HepG2 (cell line): ENCODE measurements at regions not wholly inside any gene's neighbourhood (a gene's known extent, or its start where the extent isn't known, plus 50 kb on each side); places are given as distances from the start of the nearest gene placed in this dataset.

ENCODE experiments used
- ARNT ChIP-seq: fragments of 450-650 bp; IDR thresholded peaks from 2 replicates; pipeline ENCODE4 v1.6.1; 2017
- EZH2 ChIP-seq: conservative IDR thresholded peaks from 2 replicates; pipeline ENCODE4 v1.6.1; 2012; ENCODE audit warnings: mild to moderate bottlenecking, low read depth, low read length, moderate library complexity
- FOXA3 ChIP-seq: IDR thresholded peaks from 2 replicates; pipeline ENCODE4 v1.6.1; 2016; ENCODE audit warnings: missing genetic modification reagents, missing compliant biosample characterization
- GATA4 ChIP-seq: sonication (generic); IDR thresholded peaks from 2 replicates; pipeline ENCODE4 v1.6.1; 2016; ENCODE audit warnings: antibody characterized with exemption, low read depth, borderline replicate concordance
- GFI1 ChIP-seq: sonication (generic); formaldehyde crosslinking; IDR thresholded peaks from 2 replicates; pipeline ENCODE4 v1.5.0; 2020; ENCODE audit warnings: missing genetic modification reagents, mild to moderate bottlenecking, borderline replicate concordance
- MEF2D ChIP-seq: sonication (generic); formaldehyde crosslinking; IDR thresholded peaks from 2 replicates; pipeline ENCODE4 v1.5.1; 2020; ENCODE audit warnings: mild to moderate bottlenecking, missing genetic modification reagents
- PATZ1 ChIP-seq: sonication (generic); formaldehyde crosslinking; IDR thresholded peaks from 2 replicates; pipeline ENCODE4 v1.4.0; 2020; ENCODE audit warnings: missing genetic modification reagents
- PAXIP1 ChIP-seq: sonication (generic); formaldehyde crosslinking; conservative IDR thresholded peaks from 2 replicates; pipeline ENCODE4 v1.4.0; 2020; ENCODE audit warnings: mild to moderate bottlenecking, missing genetic modification reagents, moderate library complexity
- SMARCE1 ChIP-seq: fragments of 450-650 bp; IDR thresholded peaks from 2 replicates; pipeline ENCODE4 v1.6.1; 2017; ENCODE audit warnings: borderline replicate concordance
- SNAPC4 ChIP-seq: sonication (generic); formaldehyde crosslinking; IDR thresholded peaks from 2 replicates; pipeline ENCODE4 v1.4.0; 2020; ENCODE audit warnings: mild to moderate bottlenecking, missing genetic modification reagents
- TEAD2 ChIP-seq: sonication (generic); formaldehyde crosslinking; IDR thresholded peaks from 2 replicates; pipeline ENCODE4 v1.9.0; 2021; ENCODE audit warnings: missing genetic modification reagents
- ZNF652 ChIP-seq: IDR thresholded peaks from 2 replicates; pipeline ENCODE4 v1.6.1; 2016; ENCODE audit warnings: low read depth, borderline replicate concordance
- TF ChIP-seq, protein P1 (sequence below): fragments of 450-650 bp; IDR thresholded peaks from 2 replicates; pipeline ENCODE4 v1.6.1; 2016
- TF ChIP-seq, protein P2 (sequence below): IDR thresholded peaks from 2 replicates; pipeline ENCODE4 v1.6.1; 2012; ENCODE audit warnings: low read depth, low read length, improper control_type of control experiment

- TF ChIP-seq SNAPC4 (CRISPR knock-in tag), result no peak
- no peak for TF ChIP-seq TEAD2 (CRISPR knock-in tag)
- peak; percentile 70; the same call in 1 of the 2 replicates for TF ChIP-seq EZH2
- TF ChIP-seq PATZ1, result no peak
- TF ChIP-seq, protein P1, sequence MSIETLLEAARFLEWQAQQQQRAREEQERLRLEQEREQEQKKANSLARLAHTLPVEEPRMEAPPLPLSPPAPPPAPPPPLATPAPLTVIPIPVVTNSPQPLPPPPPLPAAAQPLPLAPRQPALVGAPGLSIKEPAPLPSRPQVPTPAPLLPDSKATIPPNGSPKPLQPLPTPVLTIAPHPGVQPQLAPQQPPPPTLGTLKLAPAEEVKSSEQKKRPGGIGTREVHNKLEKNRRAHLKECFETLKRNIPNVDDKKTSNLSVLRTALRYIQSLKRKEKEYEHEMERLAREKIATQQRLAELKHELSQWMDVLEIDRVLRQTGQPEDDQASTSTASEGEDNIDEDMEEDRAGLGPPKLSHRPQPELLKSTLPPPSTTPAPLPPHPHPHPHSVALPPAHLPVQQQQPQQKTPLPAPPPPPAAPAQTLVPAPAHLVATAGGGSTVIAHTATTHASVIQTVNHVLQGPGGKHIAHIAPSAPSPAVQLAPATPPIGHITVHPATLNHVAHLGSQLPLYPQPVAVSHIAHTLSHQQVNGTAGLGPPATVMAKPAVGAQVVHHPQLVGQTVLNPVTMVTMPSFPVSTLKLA, result no peak
- no peak for TF ChIP-seq GATA4
- no peak for TF ChIP-seq PAXIP1 (CRISPR knock-in tag)
- TF ChIP-seq SMARCE1, result no peak
- TF ChIP-seq MEF2D, result peak; percentile 59; the same call in 1 of the 2 replicates
- TF ChIP-seq GFI1, result 0 out of 2 replicates have a peak, but pooled peaks have one; percentile 35
- TF ChIP-seq FOXA3, result 0 out of 2 replicates have a peak, but pooled peaks have one; percentile 28
- TF ChIP-seq ARNT, result no peak
- TF ChIP-seq, protein P2, sequence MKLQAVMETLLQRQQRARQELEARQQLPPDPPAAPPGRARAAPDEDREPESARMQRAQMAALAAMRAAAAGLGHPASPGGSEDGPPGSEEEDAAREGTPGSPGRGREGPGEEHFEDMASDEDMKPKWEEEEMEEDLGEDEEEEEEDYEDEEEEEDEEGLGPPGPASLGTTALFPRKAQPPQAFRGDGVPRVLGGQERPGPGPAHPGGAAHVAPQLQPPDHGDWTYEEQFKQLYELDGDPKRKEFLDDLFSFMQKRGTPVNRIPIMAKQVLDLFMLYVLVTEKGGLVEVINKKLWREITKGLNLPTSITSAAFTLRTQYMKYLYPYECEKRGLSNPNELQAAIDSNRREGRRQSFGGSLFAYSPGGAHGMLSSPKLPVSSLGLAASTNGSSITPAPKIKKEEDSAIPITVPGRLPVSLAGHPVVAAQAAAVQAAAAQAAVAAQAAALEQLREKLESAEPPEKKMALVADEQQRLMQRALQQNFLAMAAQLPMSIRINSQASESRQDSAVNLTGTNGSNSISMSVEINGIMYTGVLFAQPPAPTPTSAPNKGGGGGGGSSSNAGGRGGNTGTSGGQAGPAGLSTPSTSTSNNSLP, result no peak
- no peak for TF ChIP-seq ZNF652 (CRISPR knock-in tag)
Measured at GRCh38 chr1:218164111-218164929, 120.8 kb upstream of the RRP15 start (continued).
